SK-N-SH treated with all-trans-retinoic acid at 6 μM for 48 hours (cell line): ENCODE measurements at regions not wholly inside any gene's neighbourhood (a gene's known extent, or its start where the extent isn't known, plus 50 kb on each side); places are given as distances from the start of the nearest gene placed in this dataset.

Source experiments
- ATAC-seq: fragments of 200-7000 bp; cut with Tn5 transposase; 3 replicates; pipeline ENCODE4 v1.9.1; 2020; ENCODE audit warnings: mild to moderate bottlenecking, moderate library complexity
- ARNTL ChIP-seq: fragments of 450-650 bp; formaldehyde crosslinking; IDR thresholded peaks from 2 replicates; pipeline ENCODE4 v1.5.0; 2020; ENCODE audit warnings: low read depth, mild to moderate bottlenecking, moderate library complexity, borderline replicate concordance
- BACH2 ChIP-seq: fragments of 250-450 bp; sonication (Bioruptor Pico); IDR thresholded peaks from 2 replicates; pipeline ENCODE4 v1.9.0; 2021; ENCODE audit warnings: mild to moderate bottlenecking, borderline replicate concordance
- CSDC2 ChIP-seq: fragments of 250-450 bp; sonication (Bioruptor Pico); IDR thresholded peaks from 2 replicates; pipeline ENCODE4 v1.5.0; 2020; ENCODE audit warnings: mild to moderate bottlenecking, moderate library complexity
- CSRNP3 ChIP-seq: fragments of 250-450 bp; sonication (Bioruptor Pico); IDR thresholded peaks from 2 replicates; pipeline ENCODE4 v1.5.1; 2021; ENCODE audit warnings: mild to moderate bottlenecking, moderate library complexity
- GLIS3 ChIP-seq: fragments of 250-450 bp; sonication (Bioruptor Pico); IDR thresholded peaks from 2 replicates; pipeline ENCODE4 v1.5.0; 2020; ENCODE audit warnings: mild to moderate bottlenecking, moderate library complexity
- ISL1 ChIP-seq: fragments of 250-450 bp; sonication (Bioruptor Pico); IDR thresholded peaks from 2 replicates; pipeline ENCODE4 v2.1.2; 2022; ENCODE audit warnings: mild to moderate bottlenecking, moderate library complexity
- OSR1 ChIP-seq: fragments of 250-450 bp; sonication (Bioruptor Pico); IDR thresholded peaks from 2 replicates; pipeline ENCODE4 v1.8.0; 2022; ENCODE audit warnings: moderate library complexity, mild to moderate bottlenecking, inconsistent platforms
- RARB ChIP-seq: fragments of 250-450 bp; sonication (Bioruptor Pico); IDR thresholded peaks from 2 replicates; pipeline ENCODE4 v1.8.0; 2021; ENCODE audit warnings: mild to moderate bottlenecking, moderate library complexity
- TCF4 ChIP-seq: fragments of 250-450 bp; sonication (Bioruptor Pico); IDR thresholded peaks from 2 replicates; pipeline ENCODE4 v1.8.0; 2021; ENCODE audit warnings: mild to moderate bottlenecking, moderate library complexity, borderline replicate concordance
- TOX ChIP-seq: fragments of 250-450 bp; sonication (Bioruptor Pico); IDR thresholded peaks from 2 replicates; pipeline ENCODE4 v1.8.0; 2021; ENCODE audit warnings: mild to moderate bottlenecking, moderate library complexity, borderline replicate concordance
- ZC3H10 ChIP-seq: fragments of 250-450 bp; sonication (Bioruptor Pico); IDR thresholded peaks from 2 replicates; pipeline ENCODE4 v1.5.1; 2021; ENCODE audit warnings: mild to moderate bottlenecking, moderate library complexity
- ZFP3 ChIP-seq: fragments of 250-450 bp; sonication (Bioruptor Pico); IDR thresholded peaks from 2 replicates; pipeline ENCODE4 v1.5.0; 2020; ENCODE audit warnings: mild to moderate bottlenecking, moderate library complexity
- ZNF565 ChIP-seq: fragments of 450-650 bp; formaldehyde crosslinking; conservative IDR thresholded peaks from 2 replicates; pipeline ENCODE4 v1.5.0; 2020; ENCODE audit warnings: low read depth, mild to moderate bottlenecking, moderate library complexity
- ZNF70 ChIP-seq: fragments of 450-650 bp; formaldehyde crosslinking; IDR thresholded peaks from 2 replicates; pipeline ENCODE4 v1.5.0; 2020; ENCODE audit warnings: mild to moderate bottlenecking, moderate library complexity
- ZNF8 ChIP-seq: fragments of 450-650 bp; formaldehyde crosslinking; IDR thresholded peaks from 2 replicates; pipeline ENCODE4 v1.5.0; 2020; ENCODE audit warnings: mild to moderate bottlenecking, moderate library complexity
- TF ChIP-seq, protein P1 (sequence below): fragments of 250-450 bp; sonication (Bioruptor Pico); IDR thresholded peaks from 2 replicates; pipeline ENCODE4 v1.8.0; 2020; ENCODE audit warnings: mild to moderate bottlenecking, moderate library complexity, borderline replicate concordance
- TF ChIP-seq, protein P2 (sequence below): fragments of 250-450 bp; sonication (Bioruptor Pico); IDR thresholded peaks from 2 replicates; pipeline ENCODE4 v1.8.0; 2021; ENCODE audit warnings: low read depth, mild to moderate bottlenecking, moderate library complexity, borderline replicate concordance
- TF ChIP-seq, protein P3 (sequence below): fragments of 250-450 bp; sonication (Bioruptor Pico); IDR thresholded peaks from 2 replicates; pipeline ENCODE4 v1.5.0; 2020; ENCODE audit warnings: mild to moderate bottlenecking, moderate library complexity
- TF ChIP-seq, protein P4 (sequence below): fragments of 250-450 bp; sonication (Bioruptor Pico); IDR thresholded peaks from 2 replicates; pipeline ENCODE4 v1.5.1; 2020; ENCODE audit warnings: low read depth, mild to moderate bottlenecking, moderate library complexity

DNA sequence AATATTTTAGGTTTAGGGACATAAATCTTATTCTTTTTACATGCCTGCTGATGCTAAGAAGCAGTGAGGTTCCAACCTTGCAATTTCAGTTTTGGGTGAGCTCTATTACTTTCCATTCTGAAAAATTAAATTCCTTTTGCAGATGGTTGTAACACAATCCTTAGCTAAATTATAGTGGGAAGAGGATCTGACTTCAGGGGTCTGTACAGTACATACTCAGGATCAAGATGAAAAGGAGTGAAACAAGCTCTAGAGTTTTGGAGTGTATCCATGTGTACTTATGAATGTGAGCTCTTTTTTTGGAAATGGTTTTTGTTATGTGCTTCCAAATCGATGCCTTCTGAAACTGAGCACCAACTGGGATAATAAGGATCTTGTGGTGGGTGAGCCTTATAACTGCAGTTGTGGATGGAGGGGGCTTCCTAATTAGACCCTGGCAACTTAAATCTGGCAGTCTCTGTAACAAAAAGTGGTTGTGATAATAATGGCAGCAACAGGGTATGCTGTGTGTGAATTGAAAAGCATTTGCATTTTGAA lies 218.8 kb upstream of the MAP3K7 start:
- no peak for ATAC-seq
- TF ChIP-seq ZFP3 (CRISPR knock-in tag) (no peak), CSDC2 (no peak), ZNF565 (no peak), ZNF70 (CRISPR knock-in tag) (no peak), BACH2 (no peak), ZNF8 (CRISPR knock-in tag) (no peak), CSRNP3 (CRISPR knock-in tag) (no peak), ARNTL (CRISPR knock-in tag) (no peak), ZC3H10 (CRISPR knock-in tag) (no peak)
- TF ChIP-seq, protein P1, sequence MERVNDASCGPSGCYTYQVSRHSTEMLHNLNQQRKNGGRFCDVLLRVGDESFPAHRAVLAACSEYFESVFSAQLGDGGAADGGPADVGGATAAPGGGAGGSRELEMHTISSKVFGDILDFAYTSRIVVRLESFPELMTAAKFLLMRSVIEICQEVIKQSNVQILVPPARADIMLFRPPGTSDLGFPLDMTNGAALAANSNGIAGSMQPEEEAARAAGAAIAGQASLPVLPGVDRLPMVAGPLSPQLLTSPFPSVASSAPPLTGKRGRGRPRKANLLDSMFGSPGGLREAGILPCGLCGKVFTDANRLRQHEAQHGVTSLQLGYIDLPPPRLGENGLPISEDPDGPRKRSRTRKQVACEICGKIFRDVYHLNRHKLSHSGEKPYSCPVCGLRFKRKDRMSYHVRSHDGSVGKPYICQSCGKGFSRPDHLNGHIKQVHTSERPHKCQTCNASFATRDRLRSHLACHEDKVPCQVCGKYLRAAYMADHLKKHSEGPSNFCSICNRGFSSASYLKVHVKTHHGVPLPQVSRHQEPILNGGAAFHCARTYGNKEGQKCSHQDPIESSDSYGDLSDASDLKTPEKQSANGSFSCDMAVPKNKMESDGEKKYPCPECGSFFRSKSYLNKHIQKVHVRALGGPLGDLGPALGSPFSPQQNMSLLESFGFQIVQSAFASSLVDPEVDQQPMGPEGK (CRISPR knock-in tag), result no peak
- TF ChIP-seq, protein P2, sequence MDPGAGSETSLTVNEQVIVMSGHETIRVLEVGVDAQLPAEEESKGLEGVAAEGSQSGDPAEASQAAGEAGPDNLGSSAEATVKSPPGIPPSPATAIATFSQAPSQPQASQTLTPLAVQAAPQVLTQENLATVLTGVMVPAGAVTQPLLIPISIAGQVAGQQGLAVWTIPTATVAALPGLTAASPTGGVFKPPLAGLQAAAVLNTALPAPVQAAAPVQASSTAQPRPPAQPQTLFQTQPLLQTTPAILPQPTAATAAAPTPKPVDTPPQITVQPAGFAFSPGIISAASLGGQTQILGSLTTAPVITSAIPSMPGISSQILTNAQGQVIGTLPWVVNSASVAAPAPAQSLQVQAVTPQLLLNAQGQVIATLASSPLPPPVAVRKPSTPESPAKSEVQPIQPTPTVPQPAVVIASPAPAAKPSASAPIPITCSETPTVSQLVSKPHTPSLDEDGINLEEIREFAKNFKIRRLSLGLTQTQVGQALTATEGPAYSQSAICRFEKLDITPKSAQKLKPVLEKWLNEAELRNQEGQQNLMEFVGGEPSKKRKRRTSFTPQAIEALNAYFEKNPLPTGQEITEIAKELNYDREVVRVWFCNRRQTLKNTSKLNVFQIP (CRISPR knock-in tag), result no peak
- TF ChIP-seq, protein P3, sequence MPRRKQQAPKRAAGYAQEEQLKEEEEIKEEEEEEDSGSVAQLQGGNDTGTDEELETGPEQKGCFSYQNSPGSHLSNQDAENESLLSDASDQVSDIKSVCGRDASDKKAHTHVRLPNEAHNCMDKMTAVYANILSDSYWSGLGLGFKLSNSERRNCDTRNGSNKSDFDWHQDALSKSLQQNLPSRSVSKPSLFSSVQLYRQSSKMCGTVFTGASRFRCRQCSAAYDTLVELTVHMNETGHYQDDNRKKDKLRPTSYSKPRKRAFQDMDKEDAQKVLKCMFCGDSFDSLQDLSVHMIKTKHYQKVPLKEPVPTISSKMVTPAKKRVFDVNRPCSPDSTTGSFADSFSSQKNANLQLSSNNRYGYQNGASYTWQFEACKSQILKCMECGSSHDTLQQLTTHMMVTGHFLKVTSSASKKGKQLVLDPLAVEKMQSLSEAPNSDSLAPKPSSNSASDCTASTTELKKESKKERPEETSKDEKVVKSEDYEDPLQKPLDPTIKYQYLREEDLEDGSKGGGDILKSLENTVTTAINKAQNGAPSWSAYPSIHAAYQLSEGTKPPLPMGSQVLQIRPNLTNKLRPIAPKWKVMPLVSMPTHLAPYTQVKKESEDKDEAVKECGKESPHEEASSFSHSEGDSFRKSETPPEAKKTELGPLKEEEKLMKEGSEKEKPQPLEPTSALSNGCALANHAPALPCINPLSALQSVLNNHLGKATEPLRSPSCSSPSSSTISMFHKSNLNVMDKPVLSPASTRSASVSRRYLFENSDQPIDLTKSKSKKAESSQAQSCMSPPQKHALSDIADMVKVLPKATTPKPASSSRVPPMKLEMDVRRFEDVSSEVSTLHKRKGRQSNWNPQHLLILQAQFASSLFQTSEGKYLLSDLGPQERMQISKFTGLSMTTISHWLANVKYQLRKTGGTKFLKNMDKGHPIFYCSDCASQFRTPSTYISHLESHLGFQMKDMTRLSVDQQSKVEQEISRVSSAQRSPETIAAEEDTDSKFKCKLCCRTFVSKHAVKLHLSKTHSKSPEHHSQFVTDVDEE (CRISPR knock-in tag), result no peak

GRCh38 chr6:90803956-90804355 lies 217.1 kb upstream of the MAP3K7 start:
- TF ChIP-seq, protein P4, sequence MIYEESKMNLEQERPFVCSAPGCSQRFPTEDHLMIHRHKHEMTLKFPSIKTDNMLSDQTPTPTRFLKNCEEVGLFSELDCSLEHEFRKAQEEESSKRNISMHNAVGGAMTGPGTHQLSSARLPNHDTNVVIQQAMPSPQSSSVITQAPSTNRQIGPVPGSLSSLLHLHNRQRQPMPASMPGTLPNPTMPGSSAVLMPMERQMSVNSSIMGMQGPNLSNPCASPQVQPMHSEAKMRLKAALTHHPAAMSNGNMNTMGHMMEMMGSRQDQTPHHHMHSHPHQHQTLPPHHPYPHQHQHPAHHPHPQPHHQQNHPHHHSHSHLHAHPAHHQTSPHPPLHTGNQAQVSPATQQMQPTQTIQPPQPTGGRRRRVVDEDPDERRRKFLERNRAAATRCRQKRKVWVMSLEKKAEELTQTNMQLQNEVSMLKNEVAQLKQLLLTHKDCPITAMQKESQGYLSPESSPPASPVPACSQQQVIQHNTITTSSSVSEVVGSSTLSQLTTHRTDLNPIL (CRISPR knock-in tag), result no peak
- no peak for TF ChIP-seq OSR1 (CRISPR knock-in tag)
- TF ChIP-seq ISL1 (CRISPR knock-in tag), result no peak
- TF ChIP-seq GLIS3 (CRISPR knock-in tag), result no peak
- no peak for TF ChIP-seq ZFP3 (CRISPR knock-in tag)
- ATAC-seq, result no peak

GRCh38 chr6:90795078-90795477 lies 208.2 kb upstream of the MAP3K7 start:
- no peak for ATAC-seq
- TF ChIP-seq ZNF565 (no peak), TOX (CRISPR knock-in tag) (no peak), BACH2 (no peak), CSDC2 (no peak), ZNF70 (CRISPR knock-in tag) (no peak), OSR1 (CRISPR knock-in tag) (no peak), ZFP3 (CRISPR knock-in tag) (no peak), CSRNP3 (CRISPR knock-in tag) (no peak), RARB (CRISPR knock-in tag) (no peak), TCF4 (CRISPR knock-in tag) (no peak)
- TF ChIP-seq, protein P2 (CRISPR knock-in tag), result no peak
- TF ChIP-seq, protein P3 (CRISPR knock-in tag), result no peak
- TF ChIP-seq, protein P1 (CRISPR knock-in tag), result no peak
